NCI-H1436 treated with DMSO at 0.1 percent for 48 hours (cell line): ENCODE measurements at regions not wholly inside any gene's neighbourhood (a gene's known extent, or its start where the extent isn't known, plus 50 kb on each side); places are given as distances from the start of the nearest gene placed in this dataset.
A peak's percentile ranks its signal among the peaks of the same experiment; 100 is the strongest.
"Not testable (repeated sequence)": the region's sequence is repeated elsewhere in the genome, so short reads cannot be mapped to it uniquely, and the experiment has no call there.

ENCODE experiments used
- DNase-seq: peaks from one replicate; lab custom pipeline; 2025; lab: John Stamatoyannopoulos, UW

DNA sequence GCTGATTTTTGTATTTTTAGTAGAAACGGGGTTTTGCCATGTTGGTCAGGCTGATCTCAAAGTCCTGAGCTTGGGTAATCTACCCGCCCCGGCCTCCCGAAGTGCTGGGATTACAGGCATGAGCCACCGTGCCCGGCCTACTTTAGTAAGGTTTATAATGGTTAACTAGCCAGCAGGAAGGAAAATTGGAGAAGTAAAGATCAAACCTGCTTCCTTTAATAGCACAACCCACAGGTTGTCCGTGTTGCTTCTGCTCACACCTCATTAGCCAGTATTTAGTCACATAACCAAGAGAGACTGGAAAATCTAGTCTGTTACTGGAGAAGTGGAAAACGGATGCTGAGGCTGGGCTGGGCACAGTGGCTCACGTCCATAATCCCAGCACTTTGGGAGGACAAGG, 51.9 kb upstream of the TBL1XR1 start:
- DNase-seq = no peak

DNA sequence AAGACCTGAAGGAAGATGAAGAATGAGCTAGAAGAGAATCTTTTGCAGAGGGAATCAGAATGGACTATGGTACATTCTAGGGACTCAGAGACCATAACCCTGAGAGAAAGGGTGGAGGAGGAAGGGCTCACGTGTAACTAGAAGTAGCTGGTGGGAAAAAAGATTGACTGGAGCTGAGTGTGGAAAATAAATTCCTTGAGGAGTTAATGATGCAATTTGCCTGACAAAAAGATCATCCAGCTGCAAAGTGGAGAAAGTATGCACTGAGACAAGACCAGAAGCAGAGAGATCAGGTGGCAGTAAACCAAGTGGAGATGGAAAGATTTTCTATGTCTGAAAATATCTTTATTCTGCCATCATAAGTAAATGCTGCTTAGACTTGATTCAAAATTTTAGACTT, 52.9 kb upstream of the TBL1XR1 start:
- DNase-seq = no peak

DNA sequence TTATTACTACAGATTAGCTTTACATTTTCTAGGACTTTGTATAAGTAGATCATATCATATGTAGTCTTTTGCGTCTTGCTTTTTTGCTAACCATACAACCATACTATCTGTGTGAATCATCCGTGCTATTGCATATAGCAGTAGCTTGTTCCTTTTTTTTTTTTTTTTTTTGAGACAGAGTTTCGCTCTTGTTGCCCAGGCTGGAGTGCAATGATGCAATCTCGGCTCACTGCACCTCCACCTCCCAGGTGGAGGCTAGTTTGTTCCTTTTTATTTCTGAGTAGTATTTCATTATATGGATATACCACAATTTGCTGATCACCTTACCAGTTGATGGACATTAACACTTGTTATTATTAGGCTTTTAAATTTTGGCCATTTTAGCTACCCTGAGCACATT, 54.5 kb upstream of the TBL1XR1 start:
- no peak for DNase-seq

DNA sequence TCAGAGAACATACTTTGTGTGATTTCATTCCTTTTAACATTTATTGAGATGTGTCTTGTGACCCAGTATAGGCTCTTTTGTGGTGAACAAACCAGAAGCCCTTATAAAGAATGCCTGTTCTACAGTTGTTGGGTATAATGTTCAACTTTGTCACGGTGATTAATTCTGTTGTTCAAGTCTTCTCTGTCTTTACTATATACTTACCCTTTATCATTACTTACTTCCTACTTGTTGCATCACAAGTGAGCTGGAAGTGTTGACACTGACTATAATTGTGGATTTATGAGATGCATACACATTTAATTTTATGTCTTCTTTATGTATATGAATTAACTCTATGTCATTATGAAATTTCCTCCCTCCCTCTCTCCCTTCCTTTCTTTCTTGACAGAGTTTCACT, 59.7 kb upstream of the TBL1XR1 start:
- no peak for DNase-seq

DNA sequence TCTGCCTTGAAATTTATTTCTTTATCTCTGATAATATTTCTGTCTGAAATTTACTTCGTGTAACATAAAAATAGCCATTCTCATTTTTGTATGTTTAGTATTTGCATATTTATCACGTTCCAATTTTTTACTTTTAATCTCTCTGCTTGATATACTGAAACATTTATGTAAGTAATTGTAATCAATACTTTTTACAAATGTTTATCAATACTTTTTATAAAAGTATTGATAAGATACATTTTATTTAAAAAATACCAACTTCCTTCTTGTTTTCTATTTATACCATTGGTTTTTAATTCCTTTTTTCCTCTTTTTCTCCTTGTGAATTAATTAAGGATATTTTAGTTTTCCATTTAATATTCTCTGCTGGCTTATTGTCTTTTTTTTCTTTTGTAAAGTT, 60.3 kb upstream of the TBL1XR1 start:
- no peak for DNase-seq

DNA sequence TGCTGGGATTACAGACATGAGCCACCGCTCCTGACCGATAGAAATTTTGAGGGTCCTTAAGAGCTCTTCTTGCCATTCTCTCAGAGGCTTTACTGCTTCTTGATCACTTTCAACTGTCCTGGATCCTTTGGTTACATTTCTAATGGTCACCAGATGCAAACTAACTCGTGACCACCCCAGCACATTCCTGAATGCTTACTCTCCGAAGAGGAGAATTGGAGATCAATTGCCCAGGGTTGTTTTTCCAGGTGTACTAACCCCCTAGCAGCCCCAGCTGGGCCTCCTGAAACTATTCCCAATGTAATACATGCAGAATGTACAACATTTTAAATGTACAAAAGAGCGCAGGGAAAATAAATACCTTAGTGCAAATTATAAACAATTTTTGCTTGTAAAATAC, 65.1 kb upstream of the TBL1XR1 start:
- DNase-seq = no peak

DNA sequence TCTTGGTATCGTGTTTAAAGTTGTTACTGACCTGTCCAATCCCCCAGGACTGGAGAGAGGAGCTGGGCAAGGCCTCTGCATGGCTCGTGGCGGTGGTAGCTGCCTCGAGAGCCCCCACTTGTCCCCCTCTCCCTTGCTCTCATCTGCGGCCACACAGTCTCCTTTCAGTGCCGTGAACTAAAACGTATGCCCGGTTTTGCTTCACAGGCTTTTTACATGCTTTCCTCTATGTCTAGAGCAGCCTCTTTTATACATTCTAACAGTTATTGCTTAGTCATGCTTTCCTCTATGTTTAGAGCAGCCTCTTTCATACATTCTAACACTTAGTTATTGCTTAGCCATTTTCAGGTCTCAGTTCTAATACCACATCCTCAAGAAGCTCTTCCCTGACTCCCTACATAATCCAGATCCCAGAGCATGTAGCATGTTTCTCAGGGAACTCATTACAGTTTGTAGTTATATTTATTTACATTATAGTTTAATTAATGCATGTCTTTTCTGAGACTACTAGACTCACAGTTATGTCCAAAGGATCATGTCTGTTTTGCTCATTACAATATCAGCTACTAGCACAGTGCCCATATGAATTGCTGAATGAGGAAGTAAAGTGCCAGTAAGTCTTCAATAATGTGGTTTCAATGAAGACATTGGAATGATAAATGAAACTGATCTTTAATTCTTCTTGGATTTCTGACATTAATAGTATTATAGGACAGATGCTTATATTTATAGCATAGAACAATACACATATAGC, 66.5 kb upstream of the TBL1XR1 start:
- no peak for DNase-seq

DNA sequence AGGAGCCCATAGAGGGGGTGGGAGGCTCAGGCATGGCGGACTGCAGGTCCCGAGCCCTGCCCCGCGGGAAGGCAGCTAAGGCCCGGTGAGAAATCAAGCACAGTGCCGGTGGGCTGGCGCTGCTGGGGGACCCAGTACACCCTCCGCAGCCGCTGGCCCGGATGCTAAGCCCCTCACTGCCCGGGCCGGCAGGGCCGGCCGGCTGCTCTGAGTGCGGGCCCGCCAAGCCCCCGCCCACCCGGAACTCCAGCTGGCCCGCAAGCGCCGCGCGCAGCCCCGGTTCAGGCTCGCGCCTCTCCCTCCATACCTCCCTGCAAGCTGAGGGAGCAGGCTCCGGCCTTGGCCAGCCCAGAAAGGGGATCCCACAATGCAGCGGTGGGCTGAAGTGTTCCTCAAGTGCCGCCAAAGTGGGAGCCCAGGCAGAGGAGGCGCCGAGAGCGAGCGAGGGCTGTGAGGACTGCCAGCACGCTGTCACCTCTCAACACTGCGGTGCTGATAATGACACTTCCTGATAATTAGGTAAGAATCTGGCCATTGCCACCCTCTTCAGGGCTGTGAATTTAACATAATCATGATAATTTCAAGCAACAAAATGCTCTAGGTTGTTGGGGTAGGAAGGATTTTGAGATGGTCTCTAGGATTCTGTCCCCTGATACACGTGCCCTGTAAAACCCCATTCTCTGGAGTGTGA, 74.7 kb upstream of the TBL1XR1 start:
- DNase-seq = not testable (repeated sequence)

DNA sequence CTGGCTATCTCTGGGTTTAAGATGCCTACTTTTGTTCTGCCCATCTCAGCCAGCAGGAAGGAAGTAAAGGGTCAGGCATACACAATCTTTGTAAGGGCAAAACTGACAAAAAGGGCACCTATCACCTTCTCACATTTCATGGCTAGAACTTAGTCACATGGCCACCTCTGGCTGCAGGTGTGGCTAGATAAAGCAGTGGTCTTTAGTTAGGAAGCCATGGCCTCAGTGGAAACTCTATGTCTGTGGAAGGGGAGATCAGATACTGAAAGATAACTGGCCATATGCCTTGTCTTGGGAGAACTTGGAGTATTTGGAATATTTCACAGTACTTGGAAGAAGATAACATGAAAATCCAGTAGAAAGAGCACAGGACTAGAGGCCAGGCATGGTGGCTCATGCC, 80.7 kb upstream of the TBL1XR1 start:
- no peak for DNase-seq

DNA sequence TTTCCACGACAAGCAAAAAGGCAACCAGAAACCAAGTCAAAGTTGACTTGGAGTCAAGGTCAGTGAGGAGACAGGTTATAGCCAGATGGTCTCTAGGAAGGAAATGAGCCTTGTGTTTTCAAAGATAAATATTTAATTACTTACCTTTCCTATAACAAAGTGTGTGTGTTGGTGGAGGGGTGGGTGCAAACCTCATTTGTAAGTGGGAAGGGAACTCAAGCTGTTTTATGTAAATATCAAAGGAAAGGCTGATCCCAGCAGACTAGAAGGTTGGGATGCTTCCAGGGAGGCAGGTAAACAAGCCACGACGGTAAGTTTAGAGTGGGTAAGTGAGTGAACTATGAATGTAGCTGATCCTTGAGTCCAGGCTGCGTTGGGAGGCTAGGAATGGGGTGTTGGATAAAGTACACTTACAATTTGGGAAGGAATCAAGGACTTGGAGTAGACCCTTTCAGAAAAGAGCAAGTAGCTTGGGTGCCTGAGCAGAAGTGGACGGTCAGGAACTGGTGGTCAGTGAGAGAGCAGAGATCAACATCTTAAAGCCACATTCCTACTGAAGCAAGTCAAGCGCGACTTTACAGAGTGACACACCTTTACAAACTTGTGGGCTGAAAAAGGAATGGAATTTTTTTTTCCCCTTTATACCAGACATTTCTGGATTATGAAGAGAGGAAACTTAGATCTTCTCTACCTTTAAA, 82.0 kb upstream of the TBL1XR1 start:
- DNase-seq = no peak

DNA sequence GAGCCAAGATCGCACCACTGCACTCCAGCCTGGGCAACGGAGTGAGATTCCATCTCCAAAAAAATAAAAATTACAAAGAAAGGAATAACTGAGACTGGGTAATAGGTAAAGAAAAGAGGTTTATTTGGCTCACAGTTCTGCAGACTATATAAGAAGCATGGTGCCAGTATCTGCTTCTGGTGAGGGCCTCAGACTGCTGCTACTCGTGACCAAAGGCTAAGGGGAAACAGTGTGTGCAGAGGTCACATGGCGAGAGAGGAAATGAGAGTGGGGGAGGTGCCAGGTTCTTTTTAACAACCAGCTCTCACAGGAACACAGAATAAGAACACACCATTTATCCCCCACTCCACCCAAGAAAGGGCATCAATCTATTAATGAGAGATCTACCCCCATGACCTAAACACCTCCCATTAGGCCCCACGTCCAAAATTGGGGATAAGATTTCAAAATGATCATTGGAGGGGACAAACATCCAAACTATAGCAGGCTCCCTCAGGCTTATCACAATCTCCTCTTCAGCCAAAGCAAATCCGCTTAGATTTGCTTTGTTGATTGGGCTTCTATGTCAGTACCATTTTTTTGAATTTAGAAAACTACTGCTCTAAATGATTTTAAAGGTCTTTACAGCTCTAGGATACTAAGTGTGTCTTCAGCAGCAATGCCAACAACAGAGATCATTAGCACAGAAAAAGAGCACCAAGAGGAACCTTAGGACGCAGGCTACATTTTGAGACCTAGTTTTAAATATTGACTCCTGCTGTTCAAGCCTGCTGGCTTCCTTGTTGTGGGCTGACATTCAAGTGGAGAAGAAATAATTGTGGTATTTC, 84.2 kb upstream of the TBL1XR1 start:
- DNase-seq = no peak

DNA sequence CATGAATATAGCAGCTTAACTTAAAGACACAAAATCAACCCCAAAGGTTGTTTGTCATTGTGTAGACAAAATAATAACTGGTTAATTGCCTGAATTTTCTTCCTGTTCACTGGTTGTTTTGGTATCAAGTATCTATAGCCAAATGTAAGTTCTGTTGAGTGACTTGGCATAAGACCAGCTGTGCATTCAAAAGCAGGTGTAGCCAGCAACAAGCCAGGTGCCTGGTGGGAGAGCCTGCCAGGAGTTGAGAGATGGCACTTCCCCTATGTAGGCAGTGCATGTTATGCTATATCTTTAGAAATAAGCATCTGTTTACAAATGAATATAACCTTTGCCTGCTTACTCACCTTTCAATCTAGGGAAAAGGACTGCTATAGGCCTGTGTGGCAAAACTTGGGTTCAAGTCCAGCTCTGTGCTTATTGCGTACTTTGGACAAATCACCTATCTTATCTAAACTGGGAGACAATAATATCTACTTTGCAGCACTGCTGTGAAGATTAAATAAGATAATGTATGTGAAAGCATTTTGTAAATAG, 84.9 kb upstream of the TBL1XR1 start:
- DNase-seq = peak; percentile 98

DNA sequence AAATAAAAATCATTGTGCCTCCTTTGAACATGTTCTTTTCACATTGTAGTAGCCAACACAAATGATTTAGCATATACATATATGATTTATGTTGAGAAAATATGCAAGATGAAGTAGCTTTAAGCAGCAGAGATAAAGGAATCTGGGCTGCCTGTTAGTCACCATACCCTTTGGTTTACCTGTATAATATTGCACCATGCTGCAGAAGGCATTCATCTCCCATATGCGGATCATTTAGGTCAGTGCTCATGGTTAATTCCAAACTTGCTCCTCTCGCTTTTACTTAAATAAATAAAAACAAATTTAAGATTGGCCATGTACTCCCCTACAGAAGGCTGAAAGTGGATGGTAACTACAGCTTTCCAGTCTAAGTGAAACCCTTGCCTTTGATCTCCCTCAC, 86.7 kb upstream of the TBL1XR1 start:
- no peak for DNase-seq

DNA sequence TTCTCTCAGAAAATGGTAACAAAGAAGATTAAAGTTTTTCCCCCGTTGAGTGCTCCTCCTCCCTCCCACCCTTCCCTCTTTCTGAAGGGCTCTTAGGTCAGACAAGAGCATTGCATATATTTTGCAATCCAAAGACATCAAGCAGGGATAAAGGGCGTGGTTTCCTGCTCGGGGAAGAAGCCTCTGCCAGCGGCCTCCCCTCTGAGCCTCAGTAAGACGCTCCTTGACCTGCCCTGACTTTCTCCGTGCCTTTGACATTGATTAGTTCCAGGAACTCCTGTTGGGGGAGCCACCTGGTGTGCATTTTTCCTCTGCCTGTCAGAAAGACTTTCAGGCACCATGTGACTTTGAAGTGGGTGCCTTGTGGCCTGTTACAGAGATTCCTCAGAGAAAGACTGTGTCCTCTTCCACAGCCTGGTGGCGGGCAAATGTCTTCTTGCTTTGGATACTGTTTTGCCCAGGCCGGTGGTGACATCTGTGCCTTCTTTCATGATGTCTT, 87.2 kb upstream of the TBL1XR1 start:
- DNase-seq = peak; percentile 47

DNA sequence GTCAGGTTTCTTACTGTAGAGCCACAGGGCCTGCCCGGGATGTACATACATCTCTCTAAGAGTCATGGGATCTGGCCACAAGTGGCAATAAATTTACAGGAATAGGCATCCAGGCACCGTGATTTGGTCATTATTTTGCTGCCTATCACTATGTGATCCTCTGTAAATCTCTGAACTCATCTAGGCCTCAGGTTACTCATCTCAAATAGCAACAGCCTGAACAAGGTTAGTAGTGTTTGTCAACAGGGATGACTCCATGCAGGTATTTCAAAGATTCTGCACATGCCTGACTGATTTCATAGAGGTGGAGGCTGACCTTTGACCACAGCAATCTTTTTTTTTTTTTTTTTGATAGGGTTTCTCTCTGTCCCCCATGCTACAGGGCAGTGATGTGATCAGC, 88.8 kb upstream of the TBL1XR1 start:
- DNase-seq = no peak

DNA sequence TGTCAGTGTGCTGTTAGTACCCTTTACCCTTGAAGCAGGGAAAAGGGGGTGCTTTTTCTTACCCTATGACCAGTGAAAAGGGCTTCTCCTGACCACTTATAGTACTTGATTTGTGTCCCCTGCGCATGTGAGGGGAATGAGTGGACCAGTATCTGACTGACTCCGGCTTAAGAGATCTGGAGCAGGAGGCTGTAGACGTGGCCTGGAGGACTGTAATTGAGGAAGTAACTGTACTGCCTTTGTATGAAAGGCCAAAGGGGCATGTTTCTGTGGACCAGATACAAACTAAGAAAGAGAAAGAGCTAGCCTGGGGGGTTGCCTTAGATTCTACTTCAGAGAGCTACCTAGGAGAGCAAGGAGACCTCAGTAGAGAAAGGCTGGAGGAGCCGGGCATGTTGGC, 89.9 kb upstream of the TBL1XR1 start:
- DNase-seq = no peak

DNA sequence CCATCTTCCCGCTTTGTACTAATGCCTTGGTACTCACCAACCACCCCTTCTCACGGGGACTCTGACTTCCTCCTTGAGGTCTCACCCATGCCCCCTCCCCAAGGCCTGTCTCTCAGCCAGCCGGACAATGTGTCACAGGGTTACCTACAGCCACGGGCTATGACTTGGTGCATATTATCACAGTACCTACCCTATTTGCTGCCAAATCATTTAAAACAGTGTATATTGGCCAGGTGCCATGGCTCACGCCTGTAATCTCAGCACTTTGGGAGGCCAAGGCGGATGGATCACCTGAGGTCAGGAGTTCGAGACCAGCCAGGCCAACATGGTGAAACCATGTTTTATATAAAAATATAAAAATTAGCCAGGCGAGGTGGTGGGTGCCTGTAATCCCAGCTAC, 93.4 kb upstream of the TBL1XR1 start:
- DNase-seq = no peak

DNA sequence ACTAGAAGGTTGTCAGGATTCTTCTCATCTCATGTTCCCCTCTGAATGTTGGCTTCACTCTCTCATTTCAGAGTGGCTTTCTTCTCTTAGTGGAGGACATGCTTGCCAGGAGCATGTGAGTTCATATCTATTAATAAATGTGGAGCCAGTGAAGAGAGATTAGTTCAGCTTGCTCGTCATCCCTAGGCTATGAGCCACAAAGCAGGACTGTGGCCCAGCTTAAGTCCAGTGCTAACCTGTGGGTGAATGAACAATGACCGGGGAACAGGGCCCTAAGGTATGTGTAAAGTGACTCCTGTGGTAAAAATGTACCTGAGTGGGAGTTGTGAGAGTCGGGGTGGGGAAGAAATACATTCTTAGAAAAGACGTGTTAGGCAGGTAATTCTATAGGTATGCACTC, 96.9 kb upstream of the TBL1XR1 start:
- no peak for DNase-seq

DNA sequence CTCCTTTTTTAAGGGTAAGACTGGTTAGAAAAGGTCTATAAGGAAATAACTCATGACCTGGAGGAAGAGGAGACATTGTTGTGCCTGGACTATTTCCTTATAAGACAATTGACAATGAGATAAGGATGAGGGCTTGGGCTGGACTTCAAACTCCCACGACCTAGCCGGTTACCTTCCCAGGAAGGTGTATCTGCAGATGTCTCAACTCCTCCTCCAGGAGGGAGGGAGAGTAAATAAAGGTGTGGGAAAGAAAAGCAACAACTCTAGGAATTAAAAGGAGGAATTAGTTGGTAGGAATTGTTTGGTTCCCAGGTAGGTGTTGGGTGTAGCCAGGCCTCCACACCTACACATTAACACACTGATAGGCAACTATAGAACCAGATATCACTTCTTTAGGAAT, 97.8 kb upstream of the TBL1XR1 start:
- no peak for DNase-seq

DNA sequence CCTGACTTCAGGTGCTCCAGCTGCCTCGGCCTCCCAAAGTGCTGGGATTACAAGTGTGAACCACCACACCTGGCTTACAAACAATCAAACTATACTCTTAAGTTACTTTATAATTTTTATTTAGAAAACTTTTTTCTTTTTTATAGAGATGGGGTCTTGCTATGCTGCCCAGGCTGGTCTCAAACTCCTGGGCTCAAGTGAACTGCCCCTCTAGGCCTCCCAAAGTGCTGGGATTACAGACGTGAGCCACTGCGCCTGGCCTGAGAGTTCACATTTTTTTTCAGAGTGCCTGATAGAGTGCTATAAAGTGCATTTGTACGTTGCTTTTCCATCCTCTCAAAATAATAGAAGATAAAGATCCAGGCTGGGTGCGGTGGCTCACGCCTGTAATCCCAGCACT, 102.0 kb upstream of the TBL1XR1 start:
- no peak for DNase-seq

DNA sequence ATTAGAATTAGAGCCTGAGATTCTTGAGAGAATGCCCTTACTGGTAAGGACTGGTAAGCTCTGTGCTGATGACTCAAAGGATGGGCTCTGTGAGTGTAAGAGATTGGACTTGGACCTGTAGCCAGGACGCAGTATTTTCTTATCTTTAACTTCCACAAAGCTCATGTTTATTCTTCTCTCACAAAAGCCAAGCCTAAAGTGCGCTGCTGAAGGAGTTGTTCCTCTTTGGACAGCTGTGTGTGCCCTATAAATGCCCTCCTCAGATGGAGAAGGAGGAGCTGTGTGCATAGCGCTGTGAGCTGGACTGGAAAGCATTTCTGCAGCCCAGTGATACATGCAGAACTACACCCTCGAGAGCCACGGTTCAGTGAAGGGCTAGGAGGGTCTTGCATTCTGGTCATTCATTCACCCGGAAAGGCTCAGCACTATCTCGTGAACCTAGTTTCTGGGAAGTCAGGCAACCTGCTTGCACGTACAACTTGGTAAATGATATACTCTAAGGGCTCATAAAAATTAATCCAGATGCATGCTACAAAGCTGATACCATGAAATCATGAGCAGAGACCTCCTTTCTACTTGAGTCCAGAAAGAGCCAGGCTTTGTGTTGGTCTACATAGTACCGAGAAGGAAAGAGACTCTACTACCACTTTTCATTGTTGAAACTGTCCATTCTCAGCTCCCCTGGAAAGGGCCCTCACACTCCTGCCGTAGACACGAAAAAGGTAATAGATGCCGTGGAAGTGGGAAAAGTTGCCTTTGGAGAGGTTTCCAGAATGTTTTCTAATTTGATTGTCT, 103.0 kb upstream of the TBL1XR1 start:
- no peak for DNase-seq
